H9 (cell line): ENCODE measurements at regions not wholly inside any gene's neighbourhood (a gene's known extent, or its start where the extent isn't known, plus 50 kb on each side); places are given as distances from the start of the nearest gene placed in this dataset.

Experiments
- DNase-seq: peaks from one replicate; pipeline ENCODE4 v3.0.0-alpha.2; 2017
- H2AFZ ChIP-seq: one replicate; pipeline ENCODE4 v1.6.1; 2013; ENCODE audit warnings: mild to moderate bottlenecking, low read length, control low read depth, moderate library complexity
- H2AK5ac ChIP-seq: 2 replicates; pipeline ENCODE4 v1.6.1; 2013; ENCODE audit warnings: low read length, control low read depth, mixed read lengths; ENCODE audit not compliant: insufficient read length
- H2BK120ac ChIP-seq: one replicate; pipeline ENCODE4 v1.6.1; 2013; ENCODE audit warnings: low read depth, mild to moderate bottlenecking, low read length, control low read depth, inconsistent platforms; ENCODE audit not compliant: poor library complexity, severe bottlenecking
- H2BK12ac ChIP-seq: 2 replicates; pipeline ENCODE4 v1.6.1; 2013; ENCODE audit warnings: low read length, control low read depth, mixed read lengths, low read depth; ENCODE audit not compliant: insufficient read length
- H2BK15ac ChIP-seq: 2 replicates; pipeline ENCODE4 v1.6.1; 2013; ENCODE audit warnings: low read depth, low read length, control low read depth
- H2BK20ac ChIP-seq: one replicate; pipeline ENCODE4 v1.6.1; 2013; ENCODE audit warnings: low read depth, mild to moderate bottlenecking, low read length, control low read depth, inconsistent platforms; ENCODE audit not compliant: poor library complexity, severe bottlenecking
- H2BK5ac ChIP-seq: 2 replicates; pipeline ENCODE4 v1.6.1; 2013; ENCODE audit warnings: low read length, control low read depth, mixed read lengths; ENCODE audit not compliant: insufficient read length
- H3K14ac ChIP-seq: 2 replicates; pipeline ENCODE4 v1.6.1; 2013; ENCODE audit warnings: low read length, control low read depth; ENCODE audit not compliant: insufficient read depth
- H3K18ac ChIP-seq: 2 replicates; pipeline ENCODE4 v1.6.1; 2013; ENCODE audit warnings: low read depth, mild to moderate bottlenecking, mixed read lengths, low read length, control low read depth; ENCODE audit not compliant: insufficient read length
- H3K23ac ChIP-seq: 2 replicates; pipeline ENCODE4 v1.6.1; 2013; ENCODE audit warnings: low read length, control low read depth, mixed read lengths, low read depth; ENCODE audit not compliant: insufficient read length
- H3K23me2 ChIP-seq: 2 replicates; pipeline ENCODE4 v1.6.1; 2013; ENCODE audit warnings: low read depth, mild to moderate bottlenecking, mixed read lengths, low read length, control low read depth; ENCODE audit not compliant: insufficient read length, poor library complexity, severe bottlenecking
- H3K27ac ChIP-seq: 2 replicates; pipeline ENCODE4 v1.5.1; 2013; ENCODE audit warnings: low read length, control low read depth, mixed read lengths, low read depth; ENCODE audit not compliant: insufficient read length
- H3K27me3 ChIP-seq: 2 replicates; pipeline ENCODE4 v1.6.1; 2013; ENCODE audit warnings: low read length, control low read depth, inconsistent platforms; ENCODE audit not compliant: insufficient read depth
- H3K4ac ChIP-seq: 2 replicates; pipeline ENCODE4 v1.6.1; 2013; ENCODE audit warnings: low read depth, mild to moderate bottlenecking, control low read depth, inconsistent platforms, low read length, moderate library complexity
- H3K4me1 ChIP-seq: 2 replicates; pipeline ENCODE4 v1.6.1; 2013; ENCODE audit warnings: low read length, control low read depth, inconsistent platforms; ENCODE audit not compliant: insufficient read depth
- H3K4me2 ChIP-seq: 2 replicates; pipeline ENCODE4 v1.6.1; 2013; ENCODE audit warnings: low read length, control low read depth, mixed read lengths; ENCODE audit not compliant: insufficient read length, insufficient read depth
- H3K56ac ChIP-seq: 2 replicates; pipeline ENCODE4 v1.6.1; 2013; ENCODE audit warnings: low read depth, mild to moderate bottlenecking, mixed read lengths, low read length, control low read depth; ENCODE audit not compliant: insufficient read length
- H3K79me1 ChIP-seq: 2 replicates; pipeline ENCODE4 v1.6.1; 2013; ENCODE audit warnings: low read depth, mild to moderate bottlenecking, moderate library complexity, low read length, control low read depth, inconsistent platforms; ENCODE audit not compliant: insufficient read depth, poor library complexity, severe bottlenecking
- H3K79me2 ChIP-seq: 2 replicates; pipeline ENCODE4 v1.6.1; 2013; ENCODE audit warnings: low read length, control low read depth, inconsistent platforms; ENCODE audit not compliant: insufficient read depth
- H3K9ac ChIP-seq: 2 replicates; pipeline ENCODE4 v1.6.1; 2013; ENCODE audit warnings: low read length, control low read depth, mixed read lengths; ENCODE audit not compliant: insufficient read length; ENCODE audit errors: extremely low read depth
- H3K9me3 ChIP-seq: one replicate; pipeline ENCODE4 v1.6.1; 2013; ENCODE audit warnings: low read depth, low read length, inconsistent platforms; ENCODE audit not compliant: control insufficient read depth
- H3T11ph ChIP-seq: one replicate; pipeline ENCODE4 v1.6.1; 2013; ENCODE audit warnings: mild to moderate bottlenecking, low read length, control low read depth, inconsistent platforms
- H4K20me1 ChIP-seq: one replicate; pipeline ENCODE4 v1.6.1; 2013; ENCODE audit not compliant: control insufficient read depth, insufficient read length, insufficient read depth
- H4K5ac ChIP-seq: 2 replicates; pipeline ENCODE4 v1.6.1; 2013; ENCODE audit warnings: low read depth, mild to moderate bottlenecking, mixed read lengths, low read length, control low read depth; ENCODE audit not compliant: insufficient read length
- H4K8ac ChIP-seq: replicated peaks from 2 replicates; pipeline ENCODE4 v1.6.1; 2013; ENCODE audit warnings: low read length, control low read depth, mixed read lengths, low read depth; ENCODE audit not compliant: insufficient read length
- H4K91ac ChIP-seq: 2 replicates; pipeline ENCODE4 v1.6.1; 2013; ENCODE audit warnings: low read depth, mild to moderate bottlenecking, moderate library complexity, mixed read lengths, low read length, control low read depth; ENCODE audit not compliant: insufficient read length
- H3K27ac Mint-ChIP-seq, 3 experiments: 2 replicates in 2 of 3; 3 replicates in 1 of 3; pipeline ENCODE4 v1.8.0; 2020 to 2021; ENCODE audit warnings: mixed read lengths in 3 of 3, mild to moderate bottlenecking in 1 of 3, moderate library complexity in 1 of 3
- H3K27me3 Mint-ChIP-seq: 2 replicates; pipeline ENCODE4 v1.8.0; 2021; ENCODE audit warnings: low read depth, mild to moderate bottlenecking, moderate library complexity, mixed read lengths
- H3K36me3 Mint-ChIP-seq, 3 experiments: 2 replicates in 2 of 3; 3 replicates in 1 of 3; pipeline ENCODE4 v1.8.0; 2020 to 2021; ENCODE audit warnings: low read depth in 3 of 3, mixed read lengths in 3 of 3; ENCODE audit not compliant: insufficient read depth in 1 of 3
- H3K4me1 Mint-ChIP-seq, 2 experiments: 2 replicates each; pipeline ENCODE4 v1.8.0; 2020; ENCODE audit warnings: mixed read lengths in 2 of 2
- H3K4me3 Mint-ChIP-seq, 2 experiments: 2 replicates in 1 of 2; 3 replicates in 1 of 2; pipeline ENCODE4 v1.8.0; 2020 to 2021; ENCODE audit warnings: mild to moderate bottlenecking in 2 of 2, mixed read lengths in 2 of 2, moderate library complexity in 1 of 2
- H3K9me3 Mint-ChIP-seq, 2 experiments: 2 replicates in 1 of 2; 3 replicates in 1 of 2; pipeline ENCODE4 v1.8.0; 2020; ENCODE audit warnings: mild to moderate bottlenecking in 2 of 2, mixed read lengths in 2 of 2, moderate library complexity in 1 of 2
- WGBS: extraction: QIAGEN DNeasy Blood & Tissue Kit; methylation state at CpG from one replicate; pipeline ENCODE4 v1.1.7; 2013; ENCODE audit warnings: missing lambda C conversion rate, low lambda C conversion rate, mixed read lengths; ENCODE audit not compliant: insufficient read length; ENCODE audit errors: extremely low coverage; 5-methylcytosine and 5-hydroxymethylcytosine counted together
- TF ChIP-seq, protein P1 (sequence below): fragments of 200-600 bp; sonication (generic); conservative IDR thresholded peaks from 3 replicates; pipeline ENCODE4 v1.8.0; 2021; ENCODE audit warnings: antibody characterized with exemption, mild to moderate bottlenecking

DNA sequence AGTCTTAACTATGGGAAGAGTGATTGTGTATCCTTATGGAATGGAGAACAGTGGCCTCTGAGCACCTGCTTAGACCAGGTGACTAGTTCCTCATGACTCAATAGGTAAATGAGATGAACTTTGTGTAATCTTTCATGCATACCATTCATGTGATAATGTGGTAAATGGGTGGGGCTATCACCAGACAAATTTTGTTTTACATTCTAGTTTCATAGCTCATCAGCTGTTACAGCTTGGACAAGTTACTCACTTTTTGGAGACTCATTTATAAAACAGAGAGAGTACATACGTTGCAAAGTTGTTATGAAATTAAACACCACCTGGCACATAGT is 103.7 kb upstream of the TGFBR2 start:
- Histone ChIP-seq H3K27ac (no peak overlapping the region), H3K23ac (no peak overlapping the region), H2BK20ac (no peak overlapping the region), H3K27me3 (no peaks in the 10 kb centered on the region), H4K5ac (no peak overlapping the region), H3K9me3 (no peaks in the 10 kb centered on the region), H3K14ac (no peak overlapping the region), H2BK5ac (no peak overlapping the region), H3K79me2 (no peaks in the 10 kb centered on the region), H3K4me2 (no peak overlapping the region), H2BK120ac (no peak overlapping the region), H3K4ac (no peak overlapping the region), H3K9ac (no peak overlapping the region), H3K18ac (no peak overlapping the region), H2AK5ac (no peak overlapping the region), H4K91ac (no peak overlapping the region), H2AFZ (no peak overlapping the region), H3K56ac (no peak overlapping the region), H3K79me1 (no peaks in the 10 kb centered on the region), H4K20me1 (no peaks in the 10 kb centered on the region), H2BK15ac (no peak overlapping the region), H2BK12ac (no peak overlapping the region), H4K8ac (no peak overlapping the region), H3K4me1 (no peaks in the 10 kb centered on the region; the same call in 1 of the 2 replicates), H3K23me2 (no peaks in the 10 kb centered on the region), H3T11ph (no peak overlapping the region)
- no peak for DNase-seq
- Mint-ChIP-seq H3K36me3 (no peaks in the 10 kb centered on the region), H3K4me3 (no peak overlapping the region), H3K27me3 (no peaks in the 10 kb centered on the region; the same call in 1 of the 2 replicates), H3K9me3 (no peaks in the 10 kb centered on the region; a peak in 3 of 5 replicates), H3K27ac (no peak overlapping the region), H3K4me1 (peaks cover 4 to 6% of the 10 kb centered on the region in 2 experiments)
- TF ChIP-seq, protein P1, sequence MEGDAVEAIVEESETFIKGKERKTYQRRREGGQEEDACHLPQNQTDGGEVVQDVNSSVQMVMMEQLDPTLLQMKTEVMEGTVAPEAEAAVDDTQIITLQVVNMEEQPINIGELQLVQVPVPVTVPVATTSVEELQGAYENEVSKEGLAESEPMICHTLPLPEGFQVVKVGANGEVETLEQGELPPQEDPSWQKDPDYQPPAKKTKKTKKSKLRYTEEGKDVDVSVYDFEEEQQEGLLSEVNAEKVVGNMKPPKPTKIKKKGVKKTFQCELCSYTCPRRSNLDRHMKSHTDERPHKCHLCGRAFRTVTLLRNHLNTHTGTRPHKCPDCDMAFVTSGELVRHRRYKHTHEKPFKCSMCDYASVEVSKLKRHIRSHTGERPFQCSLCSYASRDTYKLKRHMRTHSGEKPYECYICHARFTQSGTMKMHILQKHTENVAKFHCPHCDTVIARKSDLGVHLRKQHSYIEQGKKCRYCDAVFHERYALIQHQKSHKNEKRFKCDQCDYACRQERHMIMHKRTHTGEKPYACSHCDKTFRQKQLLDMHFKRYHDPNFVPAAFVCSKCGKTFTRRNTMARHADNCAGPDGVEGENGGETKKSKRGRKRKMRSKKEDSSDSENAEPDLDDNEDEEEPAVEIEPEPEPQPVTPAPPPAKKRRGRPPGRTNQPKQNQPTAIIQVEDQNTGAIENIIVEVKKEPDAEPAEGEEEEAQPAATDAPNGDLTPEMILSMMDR = no peak
- WGBS = no CpG with 5 or more reads among the region's 1 CpG
